ENCODE measurements at regions not wholly inside any gene's neighbourhood (a gene's known extent, or its start where the extent isn't known, plus 50 kb on each side); places are given as distances from the start of the nearest gene placed in this dataset.

GRCh38 chr5:117299224-117299935 is 724.8 kb upstream of the SEMA6A start:
- DNase-seq (ENCODE audit: extremely low read depth, insufficient read length), result no peak
- no peak overlapping the region for H3K4me3 ChIP-seq (replicated peaks; ENCODE audit: low read depth, low read length)
- TF ChIP-seq CTCF (IDR thresholded peaks at IDR 0.05; ENCODE audit: insufficient read depth, low read length, poor library complexity, severe bottlenecking), result no peak
- no peaks in the 10 kb centered on the region for H3K36me3 ChIP-seq (ENCODE audit: control insufficient read depth, insufficient read depth, low read length)
- H3K27me3 ChIP-seq (replicated peaks; ENCODE audit: control insufficient read depth, insufficient read depth, low read length), result no peaks in the 10 kb centered on the region

GRCh38 chr5:117296872-117297271 is 722.2 kb upstream of the SEMA6A start:
- Histone ChIP-seq H3K36me3 (ENCODE audit: control insufficient read depth, insufficient read depth, low read length) (no peaks in the 10 kb centered on the region), H3K4me3 (replicated peaks; ENCODE audit: low read depth, low read length) (no peak overlapping the region), H3K27me3 (replicated peaks; ENCODE audit: control insufficient read depth, insufficient read depth, low read length) (no peaks in the 10 kb centered on the region)
- no peak for DNase-seq (ENCODE audit: extremely low read depth, insufficient read length)
- TF ChIP-seq CTCF (IDR thresholded peaks at IDR 0.05; ENCODE audit: insufficient read depth, low read length, poor library complexity, severe bottlenecking), result no peak

- H3K36me3 ChIP-seq (ENCODE audit: control insufficient read depth, insufficient read depth, low read length), result no peaks in the 10 kb centered on the region
- TF ChIP-seq CTCF (IDR thresholded peaks at IDR 0.05; ENCODE audit: insufficient read depth, low read length, poor library complexity, severe bottlenecking), result no peak
- no peak for DNase-seq (ENCODE audit: extremely low read depth, insufficient read length)
- H3K27me3 ChIP-seq (replicated peaks; ENCODE audit: control insufficient read depth, insufficient read depth, low read length), result no peaks in the 10 kb centered on the region
- H3K4me3 ChIP-seq (replicated peaks; ENCODE audit: low read depth, low read length), result no peak overlapping the region
Observed at GRCh38 chr5:117295941-117296340, 721.3 kb upstream of the SEMA6A start.

DNA sequence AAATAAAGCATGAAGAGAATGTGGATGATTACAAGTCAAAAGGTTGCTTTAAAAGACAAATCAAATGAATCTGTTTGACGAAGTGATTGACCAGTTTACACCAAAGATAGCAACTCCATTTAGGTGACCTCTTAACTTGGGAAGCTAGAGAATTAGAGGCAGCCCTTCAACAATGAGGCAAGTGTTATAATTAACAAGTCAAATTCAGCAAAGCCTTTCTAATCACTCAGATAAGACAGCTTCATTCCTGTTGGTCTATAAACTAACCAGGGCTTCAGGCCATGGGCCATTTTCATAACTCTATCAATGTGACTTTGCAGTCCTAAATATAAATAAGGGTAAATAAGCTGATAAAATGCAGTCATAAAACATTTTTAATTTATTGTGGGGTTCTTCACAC is 712.2 kb upstream of the SEMA6A start:
- DNase-seq (ENCODE audit: extremely low read depth, insufficient read length), result no peak
- H3K27me3 ChIP-seq (replicated peaks; ENCODE audit: control insufficient read depth, insufficient read depth, low read length), result no peaks in the 10 kb centered on the region
- no peak overlapping the region for H3K4me3 ChIP-seq (replicated peaks; ENCODE audit: low read depth, low read length)
- H3K36me3 ChIP-seq (ENCODE audit: control insufficient read depth, insufficient read depth, low read length), result no peaks in the 10 kb centered on the region
- TF ChIP-seq CTCF (IDR thresholded peaks at IDR 0.05; ENCODE audit: insufficient read depth, low read length, poor library complexity, severe bottlenecking), result no peak

GRCh38 chr5:117271656-117272055 is 697.0 kb upstream of the SEMA6A start:
- no peak overlapping the region for H3K4me3 ChIP-seq (replicated peaks; ENCODE audit: low read depth, low read length)
- TF ChIP-seq CTCF (IDR thresholded peaks at IDR 0.05; ENCODE audit: insufficient read depth, low read length, poor library complexity, severe bottlenecking), result no peak
- no peaks in the 10 kb centered on the region for H3K27me3 ChIP-seq (replicated peaks; ENCODE audit: control insufficient read depth, insufficient read depth, low read length)
- DNase-seq (ENCODE audit: extremely low read depth, insufficient read length), result no peak
- no peaks in the 10 kb centered on the region for H3K36me3 ChIP-seq (ENCODE audit: control insufficient read depth, insufficient read depth, low read length)

- Histone ChIP-seq H3K4me3 (replicated peaks; ENCODE audit: low read depth, low read length) (no peak overlapping the region), H3K36me3 (ENCODE audit: control insufficient read depth, insufficient read depth, low read length) (no peaks in the 10 kb centered on the region), H3K27me3 (replicated peaks; ENCODE audit: control insufficient read depth, insufficient read depth, low read length) (no peaks in the 10 kb centered on the region)
- no peak for TF ChIP-seq CTCF (IDR thresholded peaks at IDR 0.05; ENCODE audit: insufficient read depth, low read length, poor library complexity, severe bottlenecking)
- no peak for DNase-seq (ENCODE audit: extremely low read depth, insufficient read length)
Observed at GRCh38 chr5:117266280-117266679, 691.7 kb upstream of the SEMA6A start.

Measured in GM06990 (cell line).